Uterus (tissue), 2 donors: ENCODE measurements at regions not wholly inside any gene's neighbourhood (a gene's known extent, or its start where the extent isn't known, plus 50 kb on each side); places are given as distances from the start of the nearest gene placed in this dataset.

Experiments
- POLR2A ChIP-seq, 2 donors: fragments of 450-650 bp; IDR thresholded peaks; one replicate each; pipeline ENCODE4 v1.6.1; 2016; ENCODE audit warnings: antibody characterized with exemption in 2 of 2, mild to moderate bottlenecking in 1 of 2, moderate library complexity in 1 of 2
- TF ChIP-seq, protein P1 (sequence below), 4 experiments: fragments of 200-600 bp in 2 of 4; fragments of 450-650 bp in 2 of 4; sonication (generic) in 2 of 4; IDR thresholded peaks; one replicate each; pipeline ENCODE4 v1.5.1; 2016 to 2019; ENCODE audit warnings: antibody characterized with exemption in 4 of 4, mild to moderate bottlenecking in 2 of 4, moderate library complexity in 1 of 4

GRCh38 chr17:72592967-72593325 is 472.1 kb downstream of the SOX9 start:
- TF ChIP-seq POLR2A (IDR thresholded peaks at IDR 0.05) = no peak
- TF ChIP-seq, protein P1, sequence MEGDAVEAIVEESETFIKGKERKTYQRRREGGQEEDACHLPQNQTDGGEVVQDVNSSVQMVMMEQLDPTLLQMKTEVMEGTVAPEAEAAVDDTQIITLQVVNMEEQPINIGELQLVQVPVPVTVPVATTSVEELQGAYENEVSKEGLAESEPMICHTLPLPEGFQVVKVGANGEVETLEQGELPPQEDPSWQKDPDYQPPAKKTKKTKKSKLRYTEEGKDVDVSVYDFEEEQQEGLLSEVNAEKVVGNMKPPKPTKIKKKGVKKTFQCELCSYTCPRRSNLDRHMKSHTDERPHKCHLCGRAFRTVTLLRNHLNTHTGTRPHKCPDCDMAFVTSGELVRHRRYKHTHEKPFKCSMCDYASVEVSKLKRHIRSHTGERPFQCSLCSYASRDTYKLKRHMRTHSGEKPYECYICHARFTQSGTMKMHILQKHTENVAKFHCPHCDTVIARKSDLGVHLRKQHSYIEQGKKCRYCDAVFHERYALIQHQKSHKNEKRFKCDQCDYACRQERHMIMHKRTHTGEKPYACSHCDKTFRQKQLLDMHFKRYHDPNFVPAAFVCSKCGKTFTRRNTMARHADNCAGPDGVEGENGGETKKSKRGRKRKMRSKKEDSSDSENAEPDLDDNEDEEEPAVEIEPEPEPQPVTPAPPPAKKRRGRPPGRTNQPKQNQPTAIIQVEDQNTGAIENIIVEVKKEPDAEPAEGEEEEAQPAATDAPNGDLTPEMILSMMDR (IDR thresholded peaks at IDR 0.05) = no peak
